WERI-Rb-1 (cell line): ENCODE measurements at regions not wholly inside any gene's neighbourhood (a gene's known extent, or its start where the extent isn't known, plus 50 kb on each side); places are given as distances from the start of the nearest gene placed in this dataset.

ENCODE experiments used
- DNase-seq: peaks from one replicate; pipeline ENCODE4 v3.0.0-alpha.2; 2020
- H3K27ac ChIP-seq: fragments of 250-450 bp; sonication (Bioruptor Pico); 2 replicates; pipeline ENCODE4 v1.5.1; 2020; ENCODE audit warnings: mild to moderate bottlenecking, moderate library complexity
- H3K27me3 ChIP-seq: fragments of 250-450 bp; sonication (Bioruptor Pico); 2 replicates; pipeline ENCODE4 v1.5.1; 2021; ENCODE audit warnings: mild to moderate bottlenecking, low read depth, moderate library complexity; ENCODE audit not compliant: insufficient read depth, severe bottlenecking
- H3K36me3 ChIP-seq: fragments of 250-450 bp; sonication (Bioruptor Pico); 2 replicates; pipeline ENCODE4 v1.5.1; 2020; ENCODE audit warnings: mild to moderate bottlenecking, moderate library complexity
- H3K4me3 ChIP-seq: 2 replicates; pipeline ENCODE4 v1.5.1; 2011; ENCODE audit warnings: low read depth, mild to moderate bottlenecking, control low read depth, low read length
- H3K9me3 ChIP-seq: fragments of 250-450 bp; sonication (Bioruptor Pico); 2 replicates; pipeline ENCODE4 v1.5.1; 2021; ENCODE audit warnings: mild to moderate bottlenecking, moderate library complexity; ENCODE audit not compliant: severe bottlenecking
- TF ChIP-seq, protein P1 (sequence below): IDR thresholded peaks from 2 replicates; pipeline ENCODE4 v1.5.1; 2011; ENCODE audit warnings: low read depth, mild to moderate bottlenecking, control low read depth, inconsistent platforms, low read length

DNA sequence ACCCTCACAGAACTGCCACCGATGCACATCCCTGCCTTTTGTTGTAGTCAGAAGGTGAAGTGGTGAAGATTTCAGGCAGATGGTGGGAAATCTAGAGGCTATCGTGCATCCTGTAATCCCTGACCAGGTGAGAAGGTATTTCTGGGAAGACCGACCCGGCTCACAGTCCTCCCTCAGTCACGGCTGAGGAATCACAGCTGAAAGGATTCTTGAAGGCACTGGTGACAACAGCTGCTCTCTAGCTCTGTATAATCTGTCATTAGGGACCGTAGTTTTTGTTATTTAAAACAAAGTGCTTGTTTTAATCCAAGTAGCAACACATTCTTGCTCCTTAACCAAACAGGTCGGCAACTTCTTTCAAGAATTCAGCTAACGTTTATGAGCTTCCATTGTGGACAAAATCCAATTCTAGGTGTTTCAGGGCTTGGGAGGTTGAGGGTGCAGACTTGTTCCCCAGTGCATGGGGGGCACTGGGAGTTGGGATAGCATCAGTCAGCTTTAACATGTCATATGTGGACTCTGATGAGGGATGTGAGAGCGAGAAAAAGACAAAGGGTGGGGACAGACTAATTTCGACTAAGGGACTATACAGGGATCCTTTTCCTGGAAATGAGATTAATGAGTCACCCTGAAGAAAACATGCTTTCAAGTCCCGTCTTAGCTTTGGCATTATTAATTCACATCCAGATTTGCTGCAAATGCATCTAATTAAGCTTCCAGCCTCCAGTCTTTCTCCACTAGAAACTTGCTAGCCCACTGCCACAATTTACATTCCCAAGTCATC lies 141.0 kb upstream of the RASGRP1 start:
- H3K4me3 ChIP-seq: no peak overlapping the region
- TF ChIP-seq, protein P1, sequence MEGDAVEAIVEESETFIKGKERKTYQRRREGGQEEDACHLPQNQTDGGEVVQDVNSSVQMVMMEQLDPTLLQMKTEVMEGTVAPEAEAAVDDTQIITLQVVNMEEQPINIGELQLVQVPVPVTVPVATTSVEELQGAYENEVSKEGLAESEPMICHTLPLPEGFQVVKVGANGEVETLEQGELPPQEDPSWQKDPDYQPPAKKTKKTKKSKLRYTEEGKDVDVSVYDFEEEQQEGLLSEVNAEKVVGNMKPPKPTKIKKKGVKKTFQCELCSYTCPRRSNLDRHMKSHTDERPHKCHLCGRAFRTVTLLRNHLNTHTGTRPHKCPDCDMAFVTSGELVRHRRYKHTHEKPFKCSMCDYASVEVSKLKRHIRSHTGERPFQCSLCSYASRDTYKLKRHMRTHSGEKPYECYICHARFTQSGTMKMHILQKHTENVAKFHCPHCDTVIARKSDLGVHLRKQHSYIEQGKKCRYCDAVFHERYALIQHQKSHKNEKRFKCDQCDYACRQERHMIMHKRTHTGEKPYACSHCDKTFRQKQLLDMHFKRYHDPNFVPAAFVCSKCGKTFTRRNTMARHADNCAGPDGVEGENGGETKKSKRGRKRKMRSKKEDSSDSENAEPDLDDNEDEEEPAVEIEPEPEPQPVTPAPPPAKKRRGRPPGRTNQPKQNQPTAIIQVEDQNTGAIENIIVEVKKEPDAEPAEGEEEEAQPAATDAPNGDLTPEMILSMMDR: no peak
- H3K36me3 ChIP-seq: no peaks in the 10 kb centered on the region
- H3K27ac ChIP-seq: no peak overlapping the region
- peak; percentile 25 for DNase-seq
- no peaks in the 10 kb centered on the region for H3K9me3 ChIP-seq
- H3K27me3 ChIP-seq: peaks cover 33% of the 10 kb centered on the region

DNA sequence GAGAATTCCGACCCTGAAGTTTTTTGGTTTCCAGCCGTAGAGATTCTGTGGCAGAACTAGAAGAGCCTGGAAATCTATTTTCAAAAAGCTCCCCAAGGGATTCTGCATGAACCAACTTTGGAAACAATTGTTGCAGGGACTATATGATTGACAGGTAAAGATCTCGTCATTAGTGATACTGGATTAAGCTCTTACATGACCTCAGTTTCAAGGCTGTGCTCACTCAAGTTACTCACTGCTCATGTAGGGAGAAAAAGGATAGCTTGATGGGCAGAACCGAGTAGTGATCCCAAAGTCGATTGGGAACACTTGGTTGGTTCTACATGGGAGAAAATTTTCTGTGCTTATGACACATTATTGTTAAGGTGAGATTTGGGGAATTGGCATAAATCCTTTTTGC lies 142.3 kb upstream of the RASGRP1 start:
- DNase-seq: no peak
- Histone ChIP-seq H3K36me3 (no peaks in the 10 kb centered on the region), H3K4me3 (no peak overlapping the region), H3K27ac (no peak overlapping the region), H3K9me3 (no peaks in the 10 kb centered on the region), H3K27me3 (peaks cover 41% of the 10 kb centered on the region)
- TF ChIP-seq, protein P1: no peak

DNA sequence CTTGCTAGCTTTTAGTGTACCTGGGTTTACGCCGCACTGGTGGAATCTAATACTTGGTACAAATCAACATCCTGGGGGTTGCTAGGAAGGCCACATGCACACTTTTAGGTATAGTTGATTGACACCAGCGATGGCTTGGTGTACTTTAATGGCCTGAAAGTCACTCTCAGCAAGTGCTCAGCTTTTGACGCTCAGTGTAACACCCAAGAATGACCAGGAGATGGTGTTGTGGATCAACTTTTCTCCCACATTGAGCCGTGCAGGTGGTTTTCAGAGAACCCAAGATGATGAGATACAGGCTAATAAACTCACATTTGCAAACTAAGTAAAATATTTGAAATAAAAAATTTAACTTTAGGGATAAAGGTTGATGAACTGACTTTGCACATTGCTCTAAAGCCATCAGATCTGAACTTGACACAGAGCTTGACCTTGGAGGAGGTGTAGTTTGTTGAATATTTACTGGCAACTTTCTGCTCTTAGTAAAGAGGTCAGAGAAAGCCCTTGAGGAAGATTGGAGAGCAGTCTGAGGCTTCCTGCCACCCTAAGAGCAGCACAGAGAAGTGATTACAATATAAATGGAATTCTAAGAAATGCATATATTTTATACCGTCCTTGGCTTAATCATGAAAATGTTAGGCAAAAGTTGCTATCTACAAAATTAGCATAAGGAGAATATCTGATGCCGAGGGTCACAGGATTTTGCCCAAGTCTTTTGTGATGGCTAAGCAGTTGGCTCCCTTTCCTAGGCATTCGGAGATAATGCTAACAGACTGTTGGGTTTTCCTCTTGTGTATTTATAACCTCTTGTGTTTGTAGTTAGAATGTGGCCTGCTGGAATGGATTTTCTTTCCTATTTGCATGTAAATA lies 143.4 kb upstream of the RASGRP1 start:
- no peak overlapping the region for H3K4me3 ChIP-seq
- no peaks in the 10 kb centered on the region for H3K9me3 ChIP-seq
- TF ChIP-seq, protein P1: peak; percentile 71
- H3K27ac ChIP-seq: no peak overlapping the region
- peaks cover 43% of the 10 kb centered on the region for H3K27me3 ChIP-seq
- DNase-seq: peak; percentile 36
- H3K36me3 ChIP-seq: no peaks in the 10 kb centered on the region

DNA sequence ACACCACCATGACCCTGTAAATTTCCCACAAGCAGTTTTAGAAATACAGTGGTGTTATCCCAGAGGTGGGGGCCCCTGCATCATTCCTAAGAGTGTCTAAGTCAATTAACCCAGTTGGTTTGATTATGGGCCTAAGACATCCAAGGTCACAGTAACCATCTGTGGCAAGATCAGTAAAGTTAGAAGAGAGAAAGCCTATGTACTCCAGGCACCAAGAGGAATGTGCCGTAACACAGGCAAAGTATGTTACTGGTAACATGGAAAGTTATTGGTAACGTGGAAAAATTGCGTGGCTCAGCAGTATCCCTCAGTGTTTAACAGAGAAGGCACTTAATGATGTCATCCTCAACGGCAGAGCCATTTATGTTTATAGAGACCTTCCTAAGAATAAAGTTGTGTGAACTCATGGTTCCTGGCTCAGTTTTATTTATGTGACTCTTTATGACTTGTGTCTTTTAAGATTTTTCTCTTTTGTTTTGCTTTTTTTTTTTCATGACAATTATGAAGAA lies 144.1 kb upstream of the RASGRP1 start:
- H3K36me3 ChIP-seq: no peaks in the 10 kb centered on the region
- no peak for DNase-seq
- TF ChIP-seq, protein P1: no peak
- peaks cover 49% of the 10 kb centered on the region for H3K27me3 ChIP-seq
- H3K4me3 ChIP-seq: no peak overlapping the region
- no peaks in the 10 kb centered on the region for H3K9me3 ChIP-seq
- H3K27ac ChIP-seq: no peak overlapping the region

DNA sequence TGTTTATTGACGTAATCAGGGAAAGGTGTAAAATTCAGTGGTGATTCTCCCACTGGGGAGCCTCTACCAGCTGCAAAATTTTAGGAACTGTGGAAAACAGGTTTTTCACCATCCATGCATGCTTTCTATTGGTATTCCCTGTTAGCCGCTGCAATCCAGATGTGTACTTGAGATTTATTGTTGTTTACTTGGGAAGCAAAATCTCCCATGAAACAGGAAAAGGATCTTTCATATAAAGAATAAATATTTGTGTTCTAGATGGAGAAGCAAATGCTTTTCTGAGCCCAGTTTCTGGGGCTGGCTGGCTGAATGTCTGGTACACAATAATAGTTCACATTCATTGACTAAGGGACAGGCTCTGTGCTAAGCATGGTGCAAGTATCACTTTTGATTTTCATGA lies 144.6 kb upstream of the RASGRP1 start:
- H3K9me3 ChIP-seq: no peaks in the 10 kb centered on the region
- no peak overlapping the region for H3K27ac ChIP-seq
- H3K36me3 ChIP-seq: no peaks in the 10 kb centered on the region
- DNase-seq: no peak
- H3K27me3 ChIP-seq: peaks cover 49% of the 10 kb centered on the region
- TF ChIP-seq, protein P1: no peak
- H3K4me3 ChIP-seq: no peak overlapping the region
